GM12891 (cell line): ENCODE measurements at regions not wholly inside any gene's neighbourhood (a gene's known extent, or its start where the extent isn't known, plus 50 kb on each side); places are given as distances from the start of the nearest gene placed in this dataset.

ENCODE experiments used
- POLR2A ChIP-seq: IDR thresholded peaks from 2 replicates; pipeline ENCODE4 v1.6.1; 2011; ENCODE audit warnings: low read depth, low read length, control low read depth
- TAF1 ChIP-seq: IDR thresholded peaks from 2 replicates; pipeline ENCODE4 v1.6.1; 2011; ENCODE audit warnings: low read depth, low read length, control low read depth

DNA sequence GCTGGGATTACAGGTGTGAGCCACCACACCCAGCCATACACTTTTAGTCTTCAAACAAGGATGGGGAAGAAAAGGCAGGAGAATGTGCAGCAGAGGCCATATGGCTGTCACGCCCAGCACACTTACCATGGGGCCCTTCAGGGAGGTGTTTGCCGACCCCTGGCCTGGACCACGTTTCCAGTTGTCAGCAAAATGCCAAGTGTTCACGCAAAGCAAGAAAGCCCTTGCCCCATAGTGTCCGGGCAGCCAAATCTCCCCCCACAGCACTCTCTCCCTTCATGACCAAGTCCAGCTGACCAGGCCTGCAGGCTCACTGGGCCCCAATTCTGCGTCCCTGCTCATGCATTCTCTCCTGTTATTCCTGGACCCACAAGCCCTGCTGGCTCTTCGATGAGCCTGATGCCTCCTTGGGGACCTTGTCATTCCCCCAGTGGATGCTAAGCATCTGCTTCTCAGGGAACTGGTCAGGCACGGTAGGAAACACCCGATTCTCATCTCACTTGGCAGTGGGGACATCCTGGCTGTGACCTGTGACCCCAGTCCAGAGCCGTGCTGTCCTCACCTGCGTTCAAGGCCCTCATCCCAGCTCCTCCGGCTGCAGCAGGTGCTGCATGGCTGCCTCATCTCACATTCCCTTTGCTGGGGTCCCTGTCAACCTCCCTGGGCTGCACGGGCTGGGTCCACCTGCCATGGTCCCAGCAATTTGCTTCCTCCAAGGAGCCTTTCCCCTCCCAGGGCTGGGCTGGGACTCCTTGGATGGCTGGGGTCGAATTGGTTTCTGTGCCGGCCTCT, 96.4 kb downstream of the CTTN start:
- TF ChIP-seq POLR2A (no peak), TAF1 (no peak)
